Activated CD8-positive, alpha-beta T cell treated with anti-CD3 and anti-CD28 coated beads, Interleukin-2, amount 10 ng/mL, durations not matched to agents 7 days and 5 days (primary cell): ENCODE measurements at regions not wholly inside any gene's neighbourhood (a gene's known extent, or its start where the extent isn't known, plus 50 kb on each side); places are given as distances from the start of the nearest gene placed in this dataset.
"Not testable (repeated sequence)": the region's sequence is repeated elsewhere in the genome, so short reads cannot be mapped to it uniquely, and the experiment has no call there.

ENCODE experiments used
- ATAC-seq: fragments of 150-1000 bp; cut with Tn5 transposase; one replicate; pipeline ENCODE4 v1.10.0; 2021; ENCODE audit warnings: moderate library complexity
- CTCF ChIA-PET: fragments of 350-600 bp; sonication (Branson Sonifier 250); formaldehyde crosslinking; loops from one replicate; lab custom pipeline; 2021; ENCODE audit warnings: antibody characterized with exemption; lab: Charles Lee
- POLR2A ChIA-PET: fragments of 350-600 bp; sonication (Branson Sonifier 250); formaldehyde crosslinking; loops from one replicate; lab custom pipeline; 2021; ENCODE audit warnings: antibody characterized with exemption; lab: Charles Lee
- DNase-seq: peaks from one replicate; pipeline ENCODE4 v3.0.0-alpha.2; 2020
- H3K27ac Mint-ChIP-seq: one replicate; pipeline ENCODE4 v1.8.0; 2021; ENCODE audit warnings: mild to moderate bottlenecking, mixed read lengths
- H3K27me3 Mint-ChIP-seq: one replicate; pipeline ENCODE4 v1.8.0; 2021; ENCODE audit warnings: low read depth, mixed read lengths
- H3K36me3 Mint-ChIP-seq: one replicate; pipeline ENCODE4 v1.8.0; 2021; ENCODE audit warnings: low read depth, mixed read lengths
- H3K4me1 Mint-ChIP-seq: one replicate; pipeline ENCODE4 v1.8.0; 2021; ENCODE audit warnings: low read depth, mixed read lengths
- H3K4me3 Mint-ChIP-seq: one replicate; pipeline ENCODE4 v1.8.0; 2021; ENCODE audit warnings: mild to moderate bottlenecking, mixed read lengths
- H3K9me3 Mint-ChIP-seq: one replicate; pipeline ENCODE4 v1.8.0; 2022; ENCODE audit warnings: mixed read lengths; ENCODE audit not compliant: insufficient read depth

DNA sequence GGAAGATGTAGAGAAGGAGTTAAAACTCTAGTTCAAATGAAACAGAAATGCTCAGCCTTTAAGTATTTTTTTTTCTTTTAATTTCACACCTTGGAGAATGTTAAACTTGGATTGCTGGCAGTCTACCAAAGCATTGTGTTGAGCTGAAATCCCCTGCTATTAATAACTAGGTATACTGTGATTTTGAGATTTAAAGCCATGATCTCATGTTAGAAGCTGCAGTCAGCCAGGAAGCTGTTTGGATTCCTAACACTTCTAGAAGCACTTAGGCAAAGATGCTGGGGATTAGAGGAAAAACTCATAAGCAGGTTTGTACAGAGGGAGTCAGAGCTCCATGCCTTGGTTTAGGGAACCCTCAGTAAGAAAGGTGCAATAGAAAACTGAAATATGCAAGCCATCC is 141.4 kb downstream of the KIF4B start:
- DNase-seq (no peak), ATAC-seq (no peak)
- Mint-ChIP-seq H3K27ac (no peak overlapping the region), H3K4me1 (no peaks in the 10 kb centered on the region), H3K27me3 (no peaks in the 10 kb centered on the region), H3K4me3 (no peak overlapping the region), H3K9me3 (no peaks in the 10 kb centered on the region), H3K36me3 (no peaks in the 10 kb centered on the region)
- CTCF ChIA-PET = no interaction called here
- POLR2A ChIA-PET = no interaction called here

DNA sequence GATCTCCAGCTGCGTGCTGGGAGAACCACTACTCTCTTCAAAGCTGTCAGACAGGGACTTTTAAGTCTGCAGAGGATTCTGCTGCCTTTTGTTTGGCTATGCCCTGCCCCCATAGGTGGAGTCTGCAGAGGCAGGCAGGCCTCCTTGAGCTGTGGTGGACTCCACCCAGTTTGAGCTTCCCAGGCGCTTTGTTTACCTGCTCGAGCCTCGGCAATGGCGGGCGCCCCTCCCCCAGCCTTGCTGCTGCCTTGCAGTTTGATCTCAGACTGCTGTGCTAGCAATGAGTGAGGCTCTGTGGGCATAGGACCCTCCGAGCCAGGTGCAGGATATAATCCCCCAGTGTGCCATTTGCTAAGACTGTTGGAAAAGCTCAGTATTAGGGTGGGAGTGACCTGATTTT is 149.5 kb downstream of the KIF4B start:
- H3K27me3 Mint-ChIP-seq, H3K4me1 Mint-ChIP-seq, DNase-seq, H3K4me3 Mint-ChIP-seq, ATAC-seq, H3K36me3 Mint-ChIP-seq, H3K9me3 Mint-ChIP-seq, CTCF ChIA-PET, POLR2A ChIA-PET, H3K27ac Mint-ChIP-seq: not testable (repeated sequence)

DNA sequence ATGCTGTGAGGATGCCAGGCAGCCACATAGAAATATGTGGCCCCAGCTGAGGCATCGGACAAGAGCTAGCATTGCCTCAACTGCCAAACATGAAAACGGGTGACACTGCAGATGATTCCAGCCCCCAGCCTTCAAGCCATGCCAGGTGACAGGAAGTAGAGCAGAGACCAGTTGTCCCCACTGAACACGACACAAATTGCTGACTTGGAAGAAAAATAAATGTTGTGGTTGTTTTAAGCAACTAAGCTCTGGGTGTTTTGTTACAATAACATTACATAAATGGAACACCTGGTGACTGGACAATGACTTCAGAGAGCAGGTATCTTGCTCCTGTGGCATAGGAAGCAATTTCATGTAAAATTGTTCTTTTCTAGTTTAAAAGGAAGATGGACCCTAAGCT is 154.2 kb downstream of the KIF4B start:
- ChIA-PET POLR2A (no interaction called here), CTCF (no interaction called here)
- Mint-ChIP-seq H3K27me3 (no peaks in the 10 kb centered on the region), H3K36me3 (no peaks in the 10 kb centered on the region), H3K27ac (no peak overlapping the region), H3K4me3 (no peak overlapping the region), H3K4me1 (no peaks in the 10 kb centered on the region), H3K9me3 (peaks cover 5% of the 10 kb centered on the region)
- ATAC-seq (no peak), DNase-seq (no peak)

DNA sequence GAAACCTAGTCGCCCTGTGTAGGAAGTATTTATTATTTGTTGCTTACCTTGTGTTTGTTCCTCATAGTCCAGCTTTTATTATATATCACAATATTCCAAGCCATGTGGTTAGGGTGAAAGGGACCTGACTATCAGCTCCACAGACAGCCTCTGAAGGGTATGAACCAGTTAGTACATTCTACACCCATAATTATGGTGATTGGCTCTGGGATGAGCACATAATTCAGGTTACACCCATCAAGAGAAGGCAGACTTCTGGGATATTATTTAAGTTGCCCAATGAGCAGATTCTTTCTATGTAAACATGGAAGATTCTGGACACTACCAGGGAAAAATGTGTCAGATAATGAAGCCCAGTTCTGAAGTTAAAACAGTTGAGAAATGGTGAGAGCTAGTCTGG is 168.0 kb downstream of the KIF4B start:
- Mint-ChIP-seq H3K36me3 (no peaks in the 10 kb centered on the region), H3K4me3 (no peak overlapping the region), H3K27me3 (no peaks in the 10 kb centered on the region), H3K27ac (no peak overlapping the region), H3K4me1 (no peaks in the 10 kb centered on the region), H3K9me3 (no peaks in the 10 kb centered on the region)
- ChIA-PET POLR2A (no interaction called here), CTCF (no interaction called here)
- ATAC-seq (no peak), DNase-seq (no peak)

DNA sequence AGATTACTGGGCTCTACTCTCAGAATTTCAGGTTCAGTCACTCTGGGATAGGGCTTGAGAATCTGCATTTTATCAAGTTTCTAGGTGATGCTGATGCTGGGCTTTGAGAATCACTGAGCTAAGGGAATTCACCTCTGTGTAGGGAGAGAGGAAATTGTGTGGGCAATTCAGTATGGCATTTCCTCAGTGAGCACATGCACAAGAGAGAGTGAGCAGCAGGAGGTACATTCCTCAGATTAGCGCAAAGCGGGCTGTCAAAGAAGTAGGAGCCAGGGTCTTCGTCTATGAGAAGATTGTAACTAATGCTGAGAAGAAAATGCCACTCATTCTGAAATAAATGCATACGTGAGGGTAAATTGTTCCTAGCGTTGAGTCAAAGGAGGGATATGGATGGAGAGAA is 175.9 kb downstream of the KIF4B start:
- Mint-ChIP-seq H3K36me3 (no peaks in the 10 kb centered on the region), H3K4me1 (no peaks in the 10 kb centered on the region), H3K9me3 (no peaks in the 10 kb centered on the region), H3K27me3 (no peaks in the 10 kb centered on the region), H3K27ac (no peak overlapping the region), H3K4me3 (no peak overlapping the region)
- CTCF ChIA-PET = no interaction called here
- POLR2A ChIA-PET = no interaction called here
- no peak for ATAC-seq
- DNase-seq = no peak

DNA sequence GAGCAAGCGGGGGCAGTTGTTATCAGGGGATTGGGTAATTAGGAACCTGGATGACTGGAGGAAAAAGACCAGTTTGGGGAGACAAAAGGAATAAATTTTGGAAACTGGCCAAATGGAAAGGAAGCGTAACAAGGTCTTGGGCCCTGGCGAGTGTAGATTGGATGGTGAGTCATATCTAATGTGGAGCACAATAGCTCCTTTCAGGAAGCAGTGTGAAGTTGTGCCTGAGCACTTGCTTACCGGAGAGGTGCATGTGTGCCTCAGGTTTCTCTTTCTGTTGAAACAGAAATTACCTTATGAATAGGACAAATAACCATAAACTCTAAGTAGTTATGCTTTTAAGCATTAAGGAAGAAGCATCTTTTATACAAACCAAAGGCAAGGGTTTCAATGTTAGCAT is 176.4 kb downstream of the KIF4B start:
- Mint-ChIP-seq H3K36me3 (no peaks in the 10 kb centered on the region), H3K4me1 (no peaks in the 10 kb centered on the region), H3K9me3 (no peaks in the 10 kb centered on the region), H3K4me3 (no peak overlapping the region), H3K27ac (no peak overlapping the region), H3K27me3 (no peaks in the 10 kb centered on the region)
- POLR2A ChIA-PET = no interaction called here
- CTCF ChIA-PET = no interaction called here
- DNase-seq = no peak
- no peak for ATAC-seq

DNA sequence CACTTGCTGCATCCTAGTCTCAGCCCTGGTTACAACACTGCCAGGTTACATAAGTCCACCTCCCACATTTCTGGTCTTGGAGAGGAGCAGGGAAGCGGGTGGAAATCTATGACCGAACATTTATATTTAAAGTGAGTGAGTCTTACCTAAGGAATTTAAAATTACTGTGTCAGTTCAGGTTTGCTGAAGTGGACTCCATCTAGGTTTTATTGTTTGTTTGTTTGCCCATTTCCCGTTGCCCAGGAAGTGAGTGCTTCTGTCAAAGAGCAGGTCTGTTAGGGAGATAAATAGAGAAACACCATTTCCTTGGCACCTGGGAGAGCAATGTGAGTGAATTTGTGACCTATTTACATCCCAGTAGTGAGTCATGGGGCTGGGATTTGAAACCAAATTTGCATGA is 179.5 kb downstream of the KIF4B start:
- no peaks in the 10 kb centered on the region for H3K9me3 Mint-ChIP-seq
- no peaks in the 10 kb centered on the region for H3K27me3 Mint-ChIP-seq
- ATAC-seq (no peak), DNase-seq (no peak)
- no peaks in the 10 kb centered on the region for H3K4me1 Mint-ChIP-seq
- H3K27ac Mint-ChIP-seq = no peak overlapping the region
- no peak overlapping the region for H3K4me3 Mint-ChIP-seq
- H3K36me3 Mint-ChIP-seq = no peaks in the 10 kb centered on the region
- ChIA-PET POLR2A (no interaction called here), CTCF (no interaction called here)

DNA sequence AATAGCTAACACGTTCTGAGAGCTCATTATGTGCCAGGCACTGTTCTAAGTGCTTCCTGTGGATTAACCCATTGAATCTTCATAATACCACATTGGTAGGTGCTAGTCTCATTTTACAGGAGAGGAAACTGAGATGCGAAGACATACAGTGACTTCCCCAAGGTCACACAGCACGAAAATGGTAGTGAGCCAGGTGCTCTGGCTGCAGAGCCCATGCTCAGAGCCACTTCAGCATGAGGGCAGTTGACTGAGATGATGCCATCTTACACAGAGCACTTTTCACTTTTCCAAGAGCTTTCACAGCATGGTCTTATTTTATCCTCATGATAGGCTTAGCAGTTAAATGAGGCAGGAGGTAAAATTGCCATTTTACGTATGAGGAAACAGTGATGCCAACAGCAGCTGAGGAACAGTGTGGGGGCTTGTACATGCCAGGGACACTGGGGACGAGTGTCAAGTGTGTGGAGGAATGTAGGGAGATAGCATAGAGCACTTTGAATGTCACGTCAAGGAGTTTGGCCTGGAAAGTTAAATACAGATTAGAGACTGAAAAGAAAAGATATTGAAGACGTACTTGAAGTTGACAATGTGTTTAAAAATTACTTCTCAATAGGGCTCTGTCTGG is 180.0 kb downstream of the KIF4B start:
- H3K4me1 Mint-ChIP-seq = no peaks in the 10 kb centered on the region
- H3K4me3 Mint-ChIP-seq = no peak overlapping the region
- no peaks in the 10 kb centered on the region for H3K27me3 Mint-ChIP-seq
- POLR2A ChIA-PET = no interaction called here
- no peak for DNase-seq
- no peak for ATAC-seq
- CTCF ChIA-PET = no interaction called here
- H3K9me3 Mint-ChIP-seq = no peaks in the 10 kb centered on the region
- H3K27ac Mint-ChIP-seq = no peak overlapping the region
- H3K36me3 Mint-ChIP-seq = no peaks in the 10 kb centered on the region

DNA sequence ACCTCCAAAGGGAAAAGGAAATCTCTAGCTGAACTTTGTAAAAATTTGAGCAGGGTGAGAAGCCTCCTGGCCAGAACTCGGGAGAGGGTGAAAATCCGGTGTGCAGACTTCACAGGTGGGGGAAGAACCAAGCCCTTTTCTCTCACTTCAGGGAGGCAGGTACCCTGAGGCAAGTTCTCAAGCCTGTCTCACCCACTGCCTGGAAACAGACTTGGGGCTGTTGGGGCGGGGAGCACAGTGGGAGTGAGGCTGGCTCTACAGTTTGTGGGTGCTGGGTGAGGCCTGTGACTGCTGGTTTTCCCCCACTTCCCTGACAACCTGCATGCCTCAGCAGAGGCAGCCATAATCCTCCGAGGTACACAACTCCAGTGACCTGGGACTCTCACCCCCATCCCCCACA is 187.1 kb downstream of the KIF4B start:
- Mint-ChIP-seq H3K27me3 (no peaks in the 10 kb centered on the region), H3K27ac (no peak overlapping the region), H3K4me3 (no peak overlapping the region), H3K9me3 (peaks cover 13% of the 10 kb centered on the region), H3K4me1 (no peaks in the 10 kb centered on the region), H3K36me3 (no peaks in the 10 kb centered on the region)
- DNase-seq = no peak
- ATAC-seq = no peak
- CTCF ChIA-PET = no interaction called here
- POLR2A ChIA-PET = no interaction called here

DNA sequence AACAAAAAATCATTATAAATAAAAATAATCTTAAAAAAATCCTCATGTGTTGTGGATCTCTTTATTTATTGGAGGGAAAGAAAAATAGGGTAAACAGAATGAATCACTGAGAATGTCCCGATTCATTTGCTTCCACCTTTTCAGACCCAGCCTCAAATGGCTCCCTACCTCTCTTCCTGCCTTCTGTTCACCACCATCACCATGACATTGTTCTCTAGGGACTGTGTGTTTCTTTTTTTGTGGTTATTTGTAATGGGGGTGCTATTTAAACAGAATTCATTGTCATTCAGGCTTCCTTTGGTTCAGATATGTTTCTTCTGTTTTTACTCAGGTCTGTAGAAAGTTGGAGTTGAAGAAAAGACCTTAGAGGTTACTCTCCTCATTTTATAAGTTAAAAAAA is 198.2 kb downstream of the KIF4B start:
- no peaks in the 10 kb centered on the region for H3K27me3 Mint-ChIP-seq
- POLR2A ChIA-PET = no interaction called here
- no peak overlapping the region for H3K4me3 Mint-ChIP-seq
- DNase-seq = no peak
- no peak overlapping the region for H3K27ac Mint-ChIP-seq
- H3K9me3 Mint-ChIP-seq = no peaks in the 10 kb centered on the region
- no peak for ATAC-seq
- no peaks in the 10 kb centered on the region for H3K4me1 Mint-ChIP-seq
- CTCF ChIA-PET = no interaction called here
- no peaks in the 10 kb centered on the region for H3K36me3 Mint-ChIP-seq

DNA sequence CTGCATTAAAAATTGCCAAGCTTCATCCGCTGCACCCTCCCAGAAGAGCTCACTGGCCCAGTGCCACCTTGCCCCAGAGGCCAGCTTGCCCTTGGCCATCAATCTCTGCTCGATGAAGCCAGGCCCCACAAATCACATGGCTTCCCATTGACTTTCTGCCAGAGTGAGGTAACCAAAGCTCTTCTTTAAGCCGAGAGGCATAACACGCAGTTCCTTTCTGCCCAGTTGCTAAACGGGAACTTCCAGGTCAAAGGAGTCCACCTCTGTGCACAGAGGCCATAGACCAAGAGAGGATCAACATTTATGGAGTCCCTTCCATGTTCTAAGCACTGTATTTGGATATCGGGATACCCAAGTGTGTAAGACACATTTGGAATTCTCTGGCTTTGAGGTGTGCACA is 208.8 kb downstream of the KIF4B start:
- ATAC-seq = no peak
- H3K27ac Mint-ChIP-seq = no peak overlapping the region
- POLR2A ChIA-PET = no interaction called here
- CTCF ChIA-PET = no interaction called here
- H3K4me3 Mint-ChIP-seq = no peak overlapping the region
- H3K4me1 Mint-ChIP-seq = no peaks in the 10 kb centered on the region
- no peaks in the 10 kb centered on the region for H3K36me3 Mint-ChIP-seq
- no peak for DNase-seq
- H3K9me3 Mint-ChIP-seq = no peaks in the 10 kb centered on the region
- H3K27me3 Mint-ChIP-seq = no peaks in the 10 kb centered on the region

DNA sequence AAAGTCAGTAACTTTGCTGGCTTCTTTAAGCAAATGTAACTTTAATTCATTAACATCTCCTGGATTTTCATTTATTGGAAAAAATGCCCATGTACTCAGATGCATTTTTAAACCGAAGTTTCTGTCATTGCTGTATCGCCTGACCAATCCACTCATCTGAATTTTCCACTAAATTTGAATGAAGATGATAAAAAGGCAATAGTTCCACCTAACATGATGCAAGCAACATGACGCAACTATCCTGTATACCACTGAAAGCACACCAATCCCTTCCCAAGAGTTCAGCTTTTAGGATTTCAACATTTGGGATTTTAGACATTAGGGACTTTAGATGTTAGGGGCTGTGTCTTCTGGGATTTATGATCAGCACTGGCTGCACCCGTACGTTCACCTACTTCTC is 215.6 kb downstream of the KIF4B start:
- H3K9me3 Mint-ChIP-seq = no peaks in the 10 kb centered on the region
- ChIA-PET CTCF (no interaction called here), POLR2A (no interaction called here)
- no peaks in the 10 kb centered on the region for H3K27me3 Mint-ChIP-seq
- H3K36me3 Mint-ChIP-seq = no peaks in the 10 kb centered on the region
- H3K4me3 Mint-ChIP-seq = no peak overlapping the region
- no peaks in the 10 kb centered on the region for H3K4me1 Mint-ChIP-seq
- no peak for DNase-seq
- H3K27ac Mint-ChIP-seq = no peak overlapping the region
- no peak for ATAC-seq

DNA sequence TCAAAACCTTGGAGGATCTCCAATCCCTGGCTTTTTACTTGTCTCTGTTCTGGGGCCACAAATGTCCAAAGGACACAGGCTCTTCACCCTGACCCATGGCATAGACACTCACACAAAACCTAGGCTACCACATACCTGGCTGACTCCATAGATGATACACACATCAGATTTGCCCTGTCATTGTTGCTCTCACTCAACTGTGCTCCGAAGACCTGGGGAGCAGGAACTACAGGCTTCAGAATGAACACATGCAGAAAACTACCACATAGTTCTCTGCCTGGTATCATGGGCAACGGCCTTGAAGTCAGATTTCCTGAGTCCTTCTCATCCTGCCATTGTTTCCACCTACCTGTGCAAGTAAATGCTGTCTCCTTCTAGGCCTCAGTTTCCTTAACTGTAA is 226.2 kb downstream of the KIF4B start:
- Mint-ChIP-seq H3K9me3 (peaks cover 17% of the 10 kb centered on the region), H3K27me3 (no peaks in the 10 kb centered on the region), H3K36me3 (no peaks in the 10 kb centered on the region), H3K27ac (no peak overlapping the region), H3K4me3 (no peak overlapping the region), H3K4me1 (no peaks in the 10 kb centered on the region)
- POLR2A ChIA-PET = no interaction called here
- CTCF ChIA-PET = no interaction called here
- ATAC-seq = no peak
- DNase-seq = no peak
